ENCODE measurements at regions not wholly inside any gene's neighbourhood (a gene's known extent, or its start where the extent isn't known, plus 50 kb on each side); places are given as distances from the start of the nearest gene placed in this dataset.
A peak's percentile ranks its signal among the peaks of the same experiment; 100 is the strongest.

- intact Hi-C loops (cut with micrococcal nuclease), result no loop called here
- no peak for TF ChIP-seq NFE2L2 (IDR thresholded peaks at IDR 0.05; ENCODE audit: low read depth, low read length)
- TF ChIP-seq ELK1 (IDR thresholded peaks at IDR 0.05; ENCODE audit: borderline replicate concordance, low read depth, low read length), result no peak
- no peak for TF ChIP-seq MAFK (IDR thresholded peaks at IDR 0.05; ENCODE audit: low read depth, low read length)
- TF ChIP-seq RFX5 (IDR thresholded peaks at IDR 0.05; ENCODE audit: low read depth, low read length), result no peak
- TF ChIP-seq POLR2A (IDR thresholded peaks at IDR 0.05; ENCODE audit: low read depth, low read length), result no peak
- no peak for TF ChIP-seq MXI1 (IDR thresholded peaks at IDR 0.05; ENCODE audit: borderline replicate concordance, low read depth, low read length)
- TF ChIP-seq USF2 (IDR thresholded peaks at IDR 0.05; ENCODE audit: low read depth, low read length), result no peak
- no peak for TF ChIP-seq MAZ (IDR thresholded peaks at IDR 0.05; ENCODE audit: borderline replicate concordance, low read depth, low read length)
- TF ChIP-seq CEBPB (IDR thresholded peaks at IDR 0.05; ENCODE audit: low read depth, low read length), result no peak
- no peak for TF ChIP-seq SMC3 (IDR thresholded peaks at IDR 0.05; ENCODE audit: low read depth, low read length)
- no peak for TF ChIP-seq RCOR1 (IDR thresholded peaks at IDR 0.05; ENCODE audit: insufficient replicate concordance, low read length)
- TF ChIP-seq FOS (IDR thresholded peaks at IDR 0.05; ENCODE audit: low read depth, low read length), result no peak
- TF ChIP-seq CTCF (conservative IDR thresholded peaks at IDR 0.05; ENCODE audit: low read depth, low read length), result no peak
- no peak for TF ChIP-seq BHLHE40 (IDR thresholded peaks at IDR 0.05; ENCODE audit: low read depth, low read length)
Measured at GRCh38 chr3:14304101-14305045, 98.0 kb upstream of the SLC6A6 start.

More at GRCh38 chr3:14304101-14305045, 98.0 kb upstream of the SLC6A6 start:
- Histone ChIP-seq H3K4me2 (ENCODE audit: low read depth, low read length) (no peak overlapping the region), H3K36me3 (ENCODE audit: control insufficient read depth, insufficient read depth, low read length) (no peaks in the 10 kb centered on the region), H3K9ac (ENCODE audit: low read depth, low read length) (no peak overlapping the region), H4K20me1 (ENCODE audit: insufficient read depth, low read length) (no peaks in the 10 kb centered on the region), H3K4ac (ENCODE audit: low read depth, low read length) (no peak overlapping the region), H3K18ac (ENCODE audit: low read depth, low read length) (no peak overlapping the region; the same call in 1 of the 2 replicates), H3K27me3 (ENCODE audit: control insufficient read depth, insufficient read depth, low read length) (peaks cover 25% of the 10 kb centered on the region), H3K9me1 (ENCODE audit: insufficient read depth, low read length) (no peaks in the 10 kb centered on the region), H3K27ac (ENCODE audit: insufficient read depth, low read length) (no peak overlapping the region), H3K4me3 (ENCODE audit: insufficient read depth, low read depth, low read length) (no peak overlapping the region), H2AK5ac (ENCODE audit: low read depth, low read length) (0 out of 2 replicates have a peak overlapping the region, but pooled peaks have one; percentile 29), H4K91ac (ENCODE audit: insufficient read depth, low read depth, low read length) (no peak overlapping the region), H3K14ac (replicated peaks; ENCODE audit: low read depth, low read length) (no peak overlapping the region), H2BK5ac (ENCODE audit: low read depth, low read length, poor library complexity, severe bottlenecking) (no peak overlapping the region), H2BK15ac (ENCODE audit: low read depth, low read length) (no peak overlapping the region), H2BK120ac (ENCODE audit: low read depth, low read length) (no peak overlapping the region), H3K79me1 (ENCODE audit: low read depth in 1 of 2, low read length in 2 of 2) (no peaks in the 10 kb centered on the region), H3K23ac (ENCODE audit: low read depth, low read length) (no peak overlapping the region), H4K5ac (ENCODE audit: low read depth, low read length) (no peak overlapping the region; the same call in 1 of the 2 replicates), H3K9me3 (ENCODE audit: control insufficient read depth, insufficient read depth, low read length) (peaks cover 6% of the 10 kb centered on the region), H2BK20ac (ENCODE audit: low read depth, low read length) (no peak overlapping the region), H2AK9ac (replicated peaks; ENCODE audit: low read depth, low read length, poor library complexity) (no peak overlapping the region), H4K8ac (ENCODE audit: low read depth in 2 of 2, low read length in 2 of 2) (no peak overlapping the region), H3K56ac (ENCODE audit: extremely low read depth, insufficient read depth, low read length) (no peak overlapping the region), H2AFZ (replicated peaks; ENCODE audit: low read length, poor library complexity) (no peak overlapping the region), H3K4me1 (ENCODE audit: control insufficient read depth, insufficient read depth, low read length) (peaks cover 12% of the 10 kb centered on the region; the same call in 1 of the 2 replicates)
- dilution Hi-C loops (cut with HindIII; ENCODE audit: low sequenced_read_pairs, unreplicated experiment) (no loop called here), in situ Hi-C loops (cut with MboI; ENCODE audit: low sequenced_read_pairs) (no loop called here)
- no peak for DNase-seq
- BruUV-seq (replicated peaks), result no TSS peak
- POLR2A ChIA-PET (ENCODE audit: unreplicated experiment), result no interaction called here
- WGBS, 2 experiments (ENCODE audit: extremely low coverage in 2 of 2, insufficient read length in 1 of 2), result 87% methylated on average over 3 of the region's 9 CpGs; no CpG with 5 or more reads in 1 of the 2 experiments
- CTCF ChIA-PET, result no interaction called here
- no peak; the same call in 1 of the 2 replicates for ATAC-seq (ENCODE audit: low read depth)
